ENCODE measurements at regions not wholly inside any gene's neighbourhood (a gene's known extent, or its start where the extent isn't known, plus 50 kb on each side); places are given as distances from the start of the nearest gene placed in this dataset.
A peak's percentile ranks its signal among the peaks of the same experiment; 100 is the strongest.

GRCh38 chr20:19937218-19937617 is 79.9 kb upstream of the NAA20 start (continued):
- TF ChIP-seq, protein P1, sequence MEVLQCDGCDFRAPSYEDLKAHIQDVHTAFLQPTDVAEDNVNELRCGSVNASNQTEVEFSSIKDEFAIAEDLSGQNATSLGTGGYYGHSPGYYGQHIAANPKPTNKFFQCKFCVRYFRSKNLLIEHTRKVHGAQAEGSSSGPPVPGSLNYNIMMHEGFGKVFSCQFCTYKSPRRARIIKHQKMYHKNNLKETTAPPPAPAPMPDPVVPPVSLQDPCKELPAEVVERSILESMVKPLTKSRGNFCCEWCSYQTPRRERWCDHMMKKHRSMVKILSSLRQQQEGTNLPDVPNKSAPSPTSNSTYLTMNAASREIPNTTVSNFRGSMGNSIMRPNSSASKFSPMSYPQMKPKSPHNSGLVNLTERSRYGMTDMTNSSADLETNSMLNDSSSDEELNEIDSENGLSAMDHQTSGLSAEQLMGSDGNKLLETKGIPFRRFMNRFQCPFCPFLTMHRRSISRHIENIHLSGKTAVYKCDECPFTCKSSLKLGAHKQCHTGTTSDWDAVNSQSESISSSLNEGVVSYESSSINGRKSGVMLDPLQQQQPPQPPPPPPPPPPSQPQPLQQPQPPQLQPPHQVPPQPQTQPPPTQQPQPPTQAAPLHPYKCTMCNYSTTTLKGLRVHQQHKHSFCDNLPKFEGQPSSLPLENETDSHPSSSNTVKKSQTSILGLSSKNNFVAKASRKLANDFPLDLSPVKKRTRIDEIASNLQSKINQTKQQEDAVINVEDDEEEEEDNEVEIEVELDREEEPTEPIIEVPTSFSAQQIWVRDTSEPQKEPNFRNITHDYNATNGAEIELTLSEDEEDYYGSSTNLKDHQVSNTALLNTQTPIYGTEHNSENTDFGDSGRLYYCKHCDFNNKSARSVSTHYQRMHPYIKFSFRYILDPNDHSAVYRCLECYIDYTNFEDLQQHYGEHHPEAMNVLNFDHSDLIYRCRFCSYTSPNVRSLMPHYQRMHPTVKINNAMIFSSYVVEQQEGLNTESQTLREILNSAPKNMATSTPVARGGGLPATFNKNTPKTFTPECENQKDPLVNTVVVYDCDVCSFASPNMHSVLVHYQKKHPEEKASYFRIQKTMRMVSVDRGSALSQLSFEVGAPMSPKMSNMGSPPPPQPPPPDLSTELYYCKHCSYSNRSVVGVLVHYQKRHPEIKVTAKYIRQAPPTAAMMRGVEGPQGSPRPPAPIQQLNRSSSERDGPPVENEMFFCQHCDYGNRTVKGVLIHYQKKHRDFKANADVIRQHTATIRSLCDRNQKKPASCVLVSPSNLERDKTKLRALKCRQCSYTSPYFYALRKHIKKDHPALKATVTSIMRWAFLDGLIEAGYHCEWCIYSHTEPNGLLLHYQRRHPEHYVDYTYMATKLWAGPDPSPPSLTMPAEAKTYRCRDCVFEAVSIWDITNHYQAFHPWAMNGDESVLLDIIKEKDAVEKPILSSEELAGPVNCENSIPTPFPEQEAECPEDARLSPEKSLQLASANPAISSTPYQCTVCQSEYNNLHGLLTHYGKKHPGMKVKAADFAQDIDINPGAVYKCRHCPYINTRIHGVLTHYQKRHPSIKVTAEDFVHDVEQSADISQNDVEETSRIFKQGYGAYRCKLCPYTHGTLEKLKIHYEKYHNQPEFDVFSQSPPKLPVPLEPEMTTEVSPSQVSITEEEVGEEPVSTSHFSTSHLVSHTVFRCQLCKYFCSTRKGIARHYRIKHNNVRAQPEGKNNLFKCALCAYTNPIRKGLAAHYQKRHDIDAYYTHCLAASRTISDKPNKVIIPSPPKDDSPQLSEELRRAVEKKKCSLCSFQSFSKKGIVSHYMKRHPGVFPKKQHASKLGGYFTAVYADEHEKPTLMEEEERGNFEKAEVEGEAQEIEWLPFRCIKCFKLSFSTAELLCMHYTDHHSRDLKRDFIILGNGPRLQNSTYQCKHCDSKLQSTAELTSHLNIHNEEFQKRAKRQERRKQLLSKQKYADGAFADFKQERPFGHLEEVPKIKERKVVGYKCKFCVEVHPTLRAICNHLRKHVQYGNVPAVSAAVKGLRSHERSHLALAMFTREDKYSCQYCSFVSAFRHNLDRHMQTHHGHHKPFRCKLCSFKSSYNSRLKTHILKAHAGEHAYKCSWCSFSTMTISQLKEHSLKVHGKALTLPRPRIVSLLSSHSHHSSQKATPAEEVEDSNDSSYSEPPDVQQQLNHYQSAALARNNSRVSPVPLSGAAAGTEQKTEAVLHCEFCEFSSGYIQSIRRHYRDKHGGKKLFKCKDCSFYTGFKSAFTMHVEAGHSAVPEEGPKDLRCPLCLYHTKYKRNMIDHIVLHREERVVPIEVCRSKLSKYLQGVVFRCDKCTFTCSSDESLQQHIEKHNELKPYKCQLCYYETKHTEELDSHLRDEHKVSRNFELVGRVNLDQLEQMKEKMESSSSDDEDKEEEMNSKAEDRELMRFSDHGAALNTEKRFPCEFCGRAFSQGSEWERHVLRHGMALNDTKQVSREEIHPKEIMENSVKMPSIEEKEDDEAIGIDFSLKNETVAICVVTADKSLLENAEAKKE (CRISPR knock-in tag; IDR thresholded peaks at IDR 0.05), result no peak
- no peak for TF ChIP-seq ZNF331 (CRISPR knock-in tag; IDR thresholded peaks at IDR 0.05; ENCODE audit: low read depth)
- no peak for TF ChIP-seq EZH2phosphoT487 (IDR thresholded peaks at IDR 0.05; ENCODE audit: unreplicated experiment)

GRCh38 chr20:19937651-19938420 is 79.3 kb upstream of the NAA20 start:
- Histone ChIP-seq H3K27ac (ENCODE audit: low read depth) (no peak overlapping the region), H3K9me2 (ENCODE audit: insufficient read depth) (peaks cover 3% of the 10 kb centered on the region), H2AFZ (0 out of 2 replicates have a peak overlapping the region, but pooled peaks have one; percentile 69), H3F3A (replicated peaks; ENCODE audit: low read depth) (no peaks in the 10 kb centered on the region), H3K4me1 (ENCODE audit: insufficient read depth) (no peaks in the 10 kb centered on the region), H3K4me3 (no peak overlapping the region), H4K20me1 (replicated peaks; ENCODE audit: insufficient read depth) (no peaks in the 10 kb centered on the region), H3K4me2 (no peak overlapping the region), H3K79me2 (replicated peaks; ENCODE audit: insufficient read depth) (no peaks in the 10 kb centered on the region), H3K36me3 (ENCODE audit: insufficient read depth) (no peaks in the 10 kb centered on the region), H3K27me3 (ENCODE audit: insufficient read depth) (no peaks in the 10 kb centered on the region)
- H3K27ac Mint-ChIP-seq, result no peak overlapping the region
- DNase-seq (ENCODE audit: low spot score) (no peak), ATAC-seq (no peak)
- H3K4me3 Mint-ChIP-seq, result no peak overlapping the region
- peaks cover 19% of the 10 kb centered on the region for H3K4me1 Mint-ChIP-seq
- peaks cover 2% of the 10 kb centered on the region for H3K27me3 Mint-ChIP-seq (ENCODE audit: insufficient read depth, low read depth, poor library complexity)
- no peaks in the 10 kb centered on the region for H3K9me3 Mint-ChIP-seq
- no peaks in the 10 kb centered on the region for H3K36me3 Mint-ChIP-seq (ENCODE audit: low read depth)
- TF ChIP-seq EZH2 (IDR thresholded peaks at IDR 0.05; ENCODE audit: low read depth, unreplicated experiment), result no peak
- TF ChIP-seq CREB1 (CRISPR knock-in tag; IDR thresholded peaks at IDR 0.05; ENCODE audit: low read depth), result no peak
- no peak for TF ChIP-seq ZNF331 (CRISPR knock-in tag; IDR thresholded peaks at IDR 0.05; ENCODE audit: low read depth)
- no peak for TF ChIP-seq POLR2AphosphoS5 (IDR thresholded peaks at IDR 0.05; ENCODE audit: low read depth)
- TF ChIP-seq ZNF114 (CRISPR knock-in tag; IDR thresholded peaks at IDR 0.05), result no peak
- TF ChIP-seq, protein P1 (CRISPR knock-in tag; IDR thresholded peaks at IDR 0.05), result no peak
- no peak for TF ChIP-seq ETS1 (IDR thresholded peaks at IDR 0.05)

Measured in GM23338 (cell line).